Caco-2 (cell line): ENCODE measurements at regions not wholly inside any gene's neighbourhood (a gene's known extent, or its start where the extent isn't known, plus 50 kb on each side); places are given as distances from the start of the nearest gene placed in this dataset.

Source experiments
- BruUV-seq: library from RNA; stranded (reverse); fragments of 400-500 nt; replicated peaks from 2 replicates; lab custom pipeline; 2021; lab: Mats Ljungman, UMichigan
- CTCF ChIA-PET: fragments of 300-600 bp; sonication (Branson Sonifier 250); formaldehyde crosslinking; loops from one replicate; lab custom pipeline; 2022; ENCODE audit warnings: antibody characterized with exemption; lab: Charles Lee
- POLR2A ChIA-PET: fragments of 300-600 bp; sonication (Branson Sonifier 250); formaldehyde crosslinking; loops from one replicate; lab custom pipeline; 2022; ENCODE audit warnings: antibody characterized with exemption; lab: Charles Lee
- DNase-seq, 2 experiments: peaks; one replicate each; pipeline versions ENCODE4 v3.0.0 to v3.0.0-alpha.2; 2020 to 2022
- H3K27me3 ChIP-seq: replicated peaks from 2 replicates; pipeline ENCODE4 v1.6.0; 2011; ENCODE audit warnings: low read length; ENCODE audit not compliant: control insufficient read depth, insufficient read depth
- H3K36me3 ChIP-seq: 2 replicates; pipeline ENCODE4 v1.5.1; 2011; ENCODE audit warnings: low read length; ENCODE audit not compliant: control insufficient read depth, insufficient read depth
- H3K4me1 ChIP-seq: fragments of 250-450 bp; sonication (Bioruptor Pico); 2 replicates; pipeline ENCODE4 v1.5.1; 2020; ENCODE audit warnings: mild to moderate bottlenecking
- H3K4me3 ChIP-seq: 2 replicates; pipeline ENCODE4 v1.5.1; 2011; ENCODE audit warnings: low read depth, mild to moderate bottlenecking, control low read depth, low read length
- H3K9me3 ChIP-seq: fragments of 250-450 bp; sonication (Bioruptor Pico); 2 replicates; pipeline ENCODE4 v1.5.1; 2020; ENCODE audit warnings: mild to moderate bottlenecking, moderate library complexity
- H3K27ac Mint-ChIP-seq: one replicate; pipeline ENCODE4 v1.8.0; 2022; ENCODE audit warnings: mixed read lengths; ENCODE audit not compliant: unreplicated experiment
- H3K27me3 Mint-ChIP-seq: one replicate; pipeline ENCODE4 v1.8.0; 2022; ENCODE audit warnings: mixed read lengths; ENCODE audit not compliant: insufficient read depth, unreplicated experiment
- H3K36me3 Mint-ChIP-seq: one replicate; pipeline ENCODE4 v1.8.0; 2022; ENCODE audit warnings: mild to moderate bottlenecking, mixed read lengths; ENCODE audit not compliant: insufficient read depth, unreplicated experiment
- H3K4me1 Mint-ChIP-seq: one replicate; pipeline ENCODE4 v1.8.0; 2022; ENCODE audit warnings: low read depth, mixed read lengths; ENCODE audit not compliant: unreplicated experiment
- H3K4me3 Mint-ChIP-seq: one replicate; pipeline ENCODE4 v1.8.0; 2022; ENCODE audit warnings: mild to moderate bottlenecking, moderate library complexity, mixed read lengths; ENCODE audit not compliant: unreplicated experiment
- H3K9me3 Mint-ChIP-seq: one replicate; pipeline ENCODE4 v1.8.0; 2022; ENCODE audit warnings: mixed read lengths; ENCODE audit not compliant: unreplicated experiment
- intact Hi-C: fragments of 100-400 bp; cut with micrococcal nuclease; formaldehyde crosslinking; loops from one replicate; pipeline ENCODE4 v1.10.0; 2022; ENCODE audit not compliant: unreplicated experiment
- TF ChIP-seq, protein P1 (sequence below), 2 experiments: fragments of 200-600 bp in 1 of 2; IDR thresholded peaks; 1 replicate in 1 of 2; 2 replicates in 1 of 2; pipeline versions ENCODE4 v1.5.1 to v1.8.0; 2011 to 2022; ENCODE audit warnings: antibody characterized with exemption in 1 of 2, control low read depth in 1 of 2, inconsistent platforms in 1 of 2, low read depth in 1 of 2, low read length in 1 of 2, mild to moderate bottlenecking in 1 of 2, moderate library complexity in 1 of 2; ENCODE audit not compliant: insufficient read depth in 1 of 2, severe bottlenecking in 1 of 2, unreplicated experiment in 1 of 2

DNA sequence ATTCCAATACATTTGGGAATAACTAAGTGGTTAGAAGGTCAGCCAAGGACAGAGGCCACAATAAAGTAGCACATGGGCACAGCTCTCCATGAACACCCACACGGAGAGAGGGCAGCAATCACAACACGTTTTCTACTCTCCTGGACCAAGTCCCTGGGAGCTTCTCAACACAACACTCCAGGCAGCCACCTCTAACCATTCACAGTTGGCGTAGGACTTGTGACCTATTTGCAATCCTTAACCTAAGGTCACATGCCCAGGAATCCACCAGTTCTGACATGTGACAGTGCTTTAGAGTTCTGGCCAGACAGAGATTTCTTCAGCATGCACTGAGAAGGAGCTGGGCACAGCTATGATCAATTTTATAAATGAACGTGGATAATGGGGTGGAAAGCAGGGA is 280.8 kb downstream of the SHQ1 start:
- ChIA-PET POLR2A (no interaction called here), CTCF (no interaction called here)
- no peak overlapping the region for H3K27ac Mint-ChIP-seq
- no peaks in the 10 kb centered on the region for H3K36me3 Mint-ChIP-seq
- no TSS peak for BruUV-seq
- H3K4me3 Mint-ChIP-seq, result no peak overlapping the region
- H3K9me3 Mint-ChIP-seq, result no peaks in the 10 kb centered on the region
- TF ChIP-seq, protein P1, sequence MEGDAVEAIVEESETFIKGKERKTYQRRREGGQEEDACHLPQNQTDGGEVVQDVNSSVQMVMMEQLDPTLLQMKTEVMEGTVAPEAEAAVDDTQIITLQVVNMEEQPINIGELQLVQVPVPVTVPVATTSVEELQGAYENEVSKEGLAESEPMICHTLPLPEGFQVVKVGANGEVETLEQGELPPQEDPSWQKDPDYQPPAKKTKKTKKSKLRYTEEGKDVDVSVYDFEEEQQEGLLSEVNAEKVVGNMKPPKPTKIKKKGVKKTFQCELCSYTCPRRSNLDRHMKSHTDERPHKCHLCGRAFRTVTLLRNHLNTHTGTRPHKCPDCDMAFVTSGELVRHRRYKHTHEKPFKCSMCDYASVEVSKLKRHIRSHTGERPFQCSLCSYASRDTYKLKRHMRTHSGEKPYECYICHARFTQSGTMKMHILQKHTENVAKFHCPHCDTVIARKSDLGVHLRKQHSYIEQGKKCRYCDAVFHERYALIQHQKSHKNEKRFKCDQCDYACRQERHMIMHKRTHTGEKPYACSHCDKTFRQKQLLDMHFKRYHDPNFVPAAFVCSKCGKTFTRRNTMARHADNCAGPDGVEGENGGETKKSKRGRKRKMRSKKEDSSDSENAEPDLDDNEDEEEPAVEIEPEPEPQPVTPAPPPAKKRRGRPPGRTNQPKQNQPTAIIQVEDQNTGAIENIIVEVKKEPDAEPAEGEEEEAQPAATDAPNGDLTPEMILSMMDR (IDR thresholded peaks at IDR 0.05; ENCODE audit: insufficient read depth in 1 of 2, low read depth in 1 of 2, low read length in 1 of 2, severe bottlenecking in 1 of 2, unreplicated experiment in 1 of 2), result no peak
- Histone ChIP-seq H3K27me3 (no peaks in the 10 kb centered on the region), H3K4me3 (no peak overlapping the region), H3K4me1 (peaks cover 14% of the 10 kb centered on the region), H3K36me3 (no peaks in the 10 kb centered on the region), H3K9me3 (no peaks in the 10 kb centered on the region)
- H3K4me1 Mint-ChIP-seq, result no peaks in the 10 kb centered on the region
- intact Hi-C loops, result no loop called here
- no peaks in the 10 kb centered on the region for H3K27me3 Mint-ChIP-seq
- DNase-seq, result no peak

DNA sequence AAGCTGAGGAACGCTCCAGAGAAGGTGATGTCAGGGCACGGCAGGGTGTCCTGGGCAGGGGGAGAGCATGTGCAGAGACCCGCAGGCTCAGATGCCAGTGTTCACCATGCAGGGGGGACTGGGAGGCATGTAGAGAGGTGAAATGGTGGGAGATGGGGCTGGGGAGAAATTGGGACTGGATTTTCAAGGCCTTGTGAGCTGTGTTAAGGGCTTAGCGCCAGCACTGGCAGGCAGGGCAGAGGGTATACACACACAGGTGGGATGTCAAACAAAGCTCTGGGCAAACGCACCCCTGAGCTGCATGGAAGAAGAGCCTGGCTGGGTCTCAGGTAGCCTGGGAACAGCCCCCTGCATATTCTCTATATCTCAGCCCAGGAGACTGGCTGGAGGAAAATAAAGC is 282.7 kb downstream of the SHQ1 start:
- CTCF ChIA-PET, result no interaction called here
- TF ChIP-seq, protein P1 (IDR thresholded peaks at IDR 0.05; ENCODE audit: insufficient read depth in 1 of 2, low read depth in 1 of 2, low read length in 1 of 2, severe bottlenecking in 1 of 2, unreplicated experiment in 1 of 2), result no peak
- Histone ChIP-seq H3K4me1 (no peaks in the 10 kb centered on the region), H3K27me3 (no peaks in the 10 kb centered on the region), H3K9me3 (no peaks in the 10 kb centered on the region), H3K4me3 (no peak overlapping the region), H3K36me3 (no peaks in the 10 kb centered on the region)
- H3K36me3 Mint-ChIP-seq, result no peaks in the 10 kb centered on the region
- H3K27ac Mint-ChIP-seq, result no peak overlapping the region
- POLR2A ChIA-PET, result no interaction called here
- H3K27me3 Mint-ChIP-seq, result no peaks in the 10 kb centered on the region
- H3K9me3 Mint-ChIP-seq, result no peaks in the 10 kb centered on the region
- DNase-seq, result no peak
- no TSS peak for BruUV-seq
- H3K4me3 Mint-ChIP-seq, result no peak overlapping the region
- H3K4me1 Mint-ChIP-seq, result no peaks in the 10 kb centered on the region
- intact Hi-C loops, result no loop called here

DNA sequence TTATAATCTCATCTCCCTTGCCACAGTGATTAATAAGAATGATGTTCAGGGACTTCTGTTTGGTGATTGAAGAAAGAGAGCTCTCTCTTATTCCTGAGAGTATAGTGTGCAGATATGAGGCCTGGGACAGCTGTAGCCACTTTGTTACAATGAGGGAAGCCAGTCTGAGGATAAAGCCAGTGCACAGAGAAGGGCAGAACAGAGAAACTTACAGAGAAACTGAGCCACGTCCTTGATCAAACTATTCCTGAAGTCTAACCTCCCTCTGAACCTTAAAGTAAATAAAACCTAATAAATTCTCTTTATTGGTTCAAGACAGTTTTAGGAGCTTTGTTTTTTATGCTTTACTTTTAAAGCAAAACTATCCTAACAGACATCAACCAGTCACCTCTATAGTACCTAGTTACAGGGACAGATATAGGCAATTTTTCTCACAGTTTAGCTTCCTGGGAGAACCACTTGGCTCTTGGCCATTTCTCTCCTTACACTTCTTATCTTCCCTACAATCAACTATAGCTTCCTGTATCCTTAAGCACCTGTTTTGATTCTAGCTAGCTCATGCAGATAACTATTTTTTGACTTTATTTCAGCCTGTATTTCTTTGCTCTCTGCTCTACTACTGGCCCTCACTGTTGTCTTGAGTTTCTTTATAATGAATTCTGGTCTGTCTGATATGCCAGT is 284.4 kb downstream of the SHQ1 start:
- no TSS peak for BruUV-seq
- TF ChIP-seq, protein P1 (IDR thresholded peaks at IDR 0.05; ENCODE audit: insufficient read depth in 1 of 2, low read depth in 1 of 2, low read length in 1 of 2, severe bottlenecking in 1 of 2, unreplicated experiment in 1 of 2), result no peak
- intact Hi-C loops, result no loop called here
- Histone ChIP-seq H3K9me3 (no peaks in the 10 kb centered on the region), H3K36me3 (no peaks in the 10 kb centered on the region), H3K4me1 (no peaks in the 10 kb centered on the region), H3K27me3 (no peaks in the 10 kb centered on the region), H3K4me3 (no peak overlapping the region)
- Mint-ChIP-seq H3K27me3 (no peaks in the 10 kb centered on the region), H3K4me3 (no peak overlapping the region), H3K9me3 (no peaks in the 10 kb centered on the region), H3K4me1 (no peaks in the 10 kb centered on the region), H3K27ac (no peak overlapping the region), H3K36me3 (no peaks in the 10 kb centered on the region)
- POLR2A ChIA-PET, result no interaction called here
- CTCF ChIA-PET, result no interaction called here
- DNase-seq, result no peak
